HEK293T (cell line): ENCODE measurements at regions not wholly inside any gene's neighbourhood (a gene's known extent, or its start where the extent isn't known, plus 50 kb on each side); places are given as distances from the start of the nearest gene placed in this dataset.

Experiments
- CTCF ChIA-PET: fragments of 350-600 bp; formaldehyde crosslinking; extraction: SDS; loops from one replicate; lab custom pipeline; 2021; ENCODE audit warnings: antibody characterized with exemption, inconsistent platforms; lab: Yijun Ruan, JAX
- POLR2A ChIA-PET: fragments of 350-600 bp; formaldehyde crosslinking; extraction: SDS; loops from one replicate; lab custom pipeline; 2020; ENCODE audit warnings: antibody characterized with exemption, inconsistent platforms; lab: Yijun Ruan, JAX
- DNase-seq: peaks from one replicate; pipeline ENCODE4 v3.0.0; 2012; ENCODE audit warnings: mixed read lengths; ENCODE audit errors: extremely low spot score
- ARNT ChIP-seq: fragments of 450-650 bp; IDR thresholded peaks from 2 replicates; pipeline ENCODE4 v1.6.1; 2017; ENCODE audit warnings: mild to moderate bottlenecking
- BHLHE40 ChIP-seq: fragments of 450-650 bp; IDR thresholded peaks from 2 replicates; pipeline ENCODE4 v1.6.1; 2016; ENCODE audit warnings: mild to moderate bottlenecking, moderate library complexity, borderline replicate concordance
- CTBP1 ChIP-seq: fragments of 450-650 bp; IDR thresholded peaks from 2 replicates; pipeline ENCODE4 v1.6.1; 2016; ENCODE audit warnings: borderline replicate concordance
- ELF4 ChIP-seq: fragments of 450-650 bp; IDR thresholded peaks from 2 replicates; pipeline ENCODE4 v1.6.1; 2017; ENCODE audit warnings: antibody characterized with exemption
- FOXA1 ChIP-seq: fragments of 450-650 bp; IDR thresholded peaks from 2 replicates; pipeline ENCODE4 v1.6.1; 2016; ENCODE audit warnings: mild to moderate bottlenecking
- FOXK2 ChIP-seq: fragments of 450-650 bp; IDR thresholded peaks from 2 replicates; pipeline ENCODE4 v1.6.1; 2016; ENCODE audit warnings: mild to moderate bottlenecking
- FOXM1 ChIP-seq: fragments of 450-650 bp; IDR thresholded peaks from 2 replicates; pipeline ENCODE4 v1.6.1; 2017; ENCODE audit warnings: mild to moderate bottlenecking, borderline replicate concordance
- HDGF ChIP-seq: fragments of 450-650 bp; IDR thresholded peaks from 2 replicates; pipeline ENCODE4 v1.6.1; 2017; ENCODE audit warnings: antibody characterized with exemption, borderline replicate concordance
- L3MBTL2 ChIP-seq: fragments of 450-650 bp; conservative IDR thresholded peaks from 2 replicates; pipeline ENCODE4 v1.6.1; 2016; ENCODE audit warnings: mild to moderate bottlenecking
- LEF1 ChIP-seq: fragments of 450-650 bp; IDR thresholded peaks from 2 replicates; pipeline ENCODE4 v1.6.1; 2017; ENCODE audit warnings: mild to moderate bottlenecking, borderline replicate concordance
- NFRKB ChIP-seq: fragments of 450-650 bp; IDR thresholded peaks from 2 replicates; pipeline ENCODE4 v1.6.1; 2016; ENCODE audit warnings: mild to moderate bottlenecking, moderate library complexity
- SP1 ChIP-seq: fragments of 450-650 bp; IDR thresholded peaks from 2 replicates; pipeline ENCODE4 v1.6.1; 2017
- SUZ12 ChIP-seq: fragments of 450-650 bp; IDR thresholded peaks from 2 replicates; pipeline ENCODE4 v1.6.1; 2016; ENCODE audit warnings: mild to moderate bottlenecking
- TARDBP ChIP-seq: fragments of 450-650 bp; IDR thresholded peaks from 2 replicates; pipeline ENCODE4 v1.6.1; 2016
- ZNF384 ChIP-seq: fragments of 450-650 bp; IDR thresholded peaks from 2 replicates; pipeline ENCODE4 v1.6.1; 2016
- TF ChIP-seq, protein P1 (sequence below): fragments of 450-650 bp; IDR thresholded peaks from 2 replicates; pipeline ENCODE4 v1.6.1; 2016

DNA sequence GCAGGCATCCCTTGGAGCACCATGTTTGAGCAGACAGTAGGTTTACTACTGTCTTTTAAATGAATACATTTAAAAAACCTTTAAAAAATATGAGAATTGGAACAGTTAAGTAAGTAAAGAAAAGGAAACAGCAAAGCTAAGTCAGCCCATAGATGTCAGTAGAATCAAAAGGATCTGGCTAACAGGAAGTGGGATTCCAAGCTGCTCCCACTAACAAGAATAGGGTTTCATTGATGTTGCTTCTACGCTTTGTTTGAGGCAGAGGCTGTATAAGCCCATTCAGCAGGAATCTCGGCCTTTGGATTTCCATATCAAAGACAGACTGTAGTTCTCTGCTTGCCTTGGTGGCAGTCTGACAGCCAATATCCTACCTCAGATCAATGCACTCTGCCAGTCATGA lies 122.9 kb upstream of the ELAC2 start:
- POLR2A ChIA-PET, result interaction anchor here (0.8 kb wide), 1 partner anchor 1086 kb away, joined by 3 read pairs; no protein-coding TSS in a partner anchor
- TF ChIP-seq LEF1 (no peak), ELF4 (no peak), ZNF384 (no peak), CTBP1 (no peak), SUZ12 (no peak), TARDBP (no peak), L3MBTL2 (no peak), BHLHE40 (no peak), HDGF (no peak), FOXA1 (no peak), FOXK2 (no peak), NFRKB (no peak)
- TF ChIP-seq, protein P1, sequence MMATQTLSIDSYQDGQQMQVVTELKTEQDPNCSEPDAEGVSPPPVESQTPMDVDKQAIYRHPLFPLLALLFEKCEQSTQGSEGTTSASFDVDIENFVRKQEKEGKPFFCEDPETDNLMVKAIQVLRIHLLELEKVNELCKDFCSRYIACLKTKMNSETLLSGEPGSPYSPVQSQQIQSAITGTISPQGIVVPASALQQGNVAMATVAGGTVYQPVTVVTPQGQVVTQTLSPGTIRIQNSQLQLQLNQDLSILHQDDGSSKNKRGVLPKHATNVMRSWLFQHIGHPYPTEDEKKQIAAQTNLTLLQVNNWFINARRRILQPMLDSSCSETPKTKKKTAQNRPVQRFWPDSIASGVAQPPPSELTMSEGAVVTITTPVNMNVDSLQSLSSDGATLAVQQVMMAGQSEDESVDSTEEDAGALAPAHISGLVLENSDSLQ, result no peak
- CTCF ChIA-PET, result no interaction called here
- no peak for DNase-seq

DNA sequence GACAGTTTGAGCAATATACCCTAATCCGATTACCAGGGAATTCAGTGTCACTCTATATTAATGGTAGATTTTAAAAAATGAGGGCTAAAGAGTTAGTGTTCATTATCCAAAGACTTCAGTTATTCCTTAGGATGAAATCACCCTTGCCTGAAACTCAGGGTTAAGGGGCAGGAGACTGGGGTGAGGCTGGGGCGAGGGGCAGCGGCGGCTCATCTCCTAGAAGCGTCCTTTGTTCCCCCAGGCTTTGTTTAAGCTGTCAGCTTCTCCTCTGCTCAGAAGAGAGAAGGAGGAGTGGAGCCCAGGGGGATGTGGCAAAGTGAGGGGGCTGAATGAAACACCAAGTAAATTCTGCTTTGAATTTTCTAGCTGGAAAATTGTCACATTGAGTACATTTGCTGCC lies 117.7 kb upstream of the ELAC2 start:
- no peak for DNase-seq
- TF ChIP-seq ELF4, result no peak
- ChIA-PET POLR2A (no interaction called here), CTCF (no interaction called here)

DNA sequence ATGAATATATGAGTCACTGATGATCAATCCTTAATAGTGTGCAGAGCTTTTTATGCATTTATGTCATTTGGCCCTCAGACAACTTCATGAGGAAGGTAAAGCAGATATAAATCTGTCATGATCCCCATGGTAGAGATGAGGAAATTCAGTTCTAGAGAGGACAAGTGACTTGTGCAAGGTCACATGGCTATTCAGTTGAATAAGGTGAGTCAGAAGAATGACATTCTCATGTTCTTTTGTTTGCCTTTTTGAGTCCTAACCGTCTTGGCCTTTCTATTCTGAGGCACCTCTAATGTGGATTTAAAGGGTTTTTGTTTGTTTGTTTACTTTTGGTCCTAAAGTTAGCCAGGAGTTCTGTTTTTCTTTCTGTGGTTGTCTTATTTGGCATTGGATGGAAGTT lies 116.2 kb upstream of the ELAC2 start:
- POLR2A ChIA-PET, result no interaction called here
- TF ChIP-seq ELF4 (no peak), HDGF (no peak), TARDBP (no peak), SP1 (no peak), SUZ12 (no peak), FOXA1 (no peak), ZNF384 (no peak), BHLHE40 (no peak), FOXK2 (no peak), ARNT (no peak), NFRKB (no peak), L3MBTL2 (no peak), LEF1 (no peak), FOXM1 (no peak)
- TF ChIP-seq, protein P1, result no peak
- no peak for DNase-seq
- CTCF ChIA-PET, result no interaction called here

DNA sequence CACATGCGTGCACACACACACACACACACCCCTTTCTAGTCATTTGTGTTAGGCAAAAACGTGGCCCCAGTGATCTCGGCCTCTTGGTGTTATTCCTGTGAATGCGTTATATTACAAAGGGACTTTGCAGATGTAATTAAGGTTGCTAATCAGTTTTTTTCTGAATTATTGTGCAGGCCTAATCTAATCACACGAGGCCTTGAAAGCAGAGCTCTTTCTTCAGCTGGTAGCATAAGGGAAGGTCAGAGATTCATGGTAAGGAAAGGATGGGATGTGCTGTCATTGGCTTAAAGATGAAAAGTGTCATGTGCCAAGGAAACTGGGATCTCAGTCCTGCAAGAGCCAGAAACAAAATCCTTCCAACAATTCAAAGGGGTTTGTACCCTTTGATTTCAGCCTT lies 113.4 kb upstream of the ELAC2 start:
- TF ChIP-seq SP1 (no peak), CTBP1 (no peak), FOXK2 (no peak), BHLHE40 (no peak), FOXA1 (no peak), L3MBTL2 (no peak), ELF4 (no peak), NFRKB (no peak), HDGF (no peak), LEF1 (no peak)
- TF ChIP-seq, protein P1, result no peak
- no peak for DNase-seq
- ChIA-PET CTCF (no interaction called here), POLR2A (no interaction called here)

DNA sequence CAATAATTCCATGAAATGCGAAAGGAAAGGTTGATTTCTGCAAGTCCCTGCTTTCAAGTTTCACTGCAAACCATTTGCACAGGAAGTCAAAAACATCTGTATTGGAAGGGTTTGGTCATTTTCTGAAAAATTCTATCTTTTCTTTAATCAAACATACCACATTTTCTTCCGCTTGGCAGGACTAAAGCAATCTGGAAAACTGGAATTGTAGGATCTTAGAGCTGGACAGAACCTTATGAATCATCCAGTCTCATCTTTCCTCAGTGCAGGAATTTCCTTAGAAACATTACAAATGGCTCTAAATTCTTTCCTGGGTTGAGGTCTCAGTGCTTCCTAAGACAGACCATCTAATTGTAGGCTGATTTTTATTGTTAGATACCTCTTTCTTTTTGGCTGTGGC lies 111.5 kb upstream of the ELAC2 start:
- ChIA-PET POLR2A (no interaction called here), CTCF (no interaction called here)
- TF ChIP-seq L3MBTL2 (no peak), FOXM1 (no peak), TARDBP (no peak), SP1 (no peak), LEF1 (no peak), CTBP1 (no peak), SUZ12 (no peak)
- TF ChIP-seq, protein P1, result no peak
- DNase-seq, result no peak

DNA sequence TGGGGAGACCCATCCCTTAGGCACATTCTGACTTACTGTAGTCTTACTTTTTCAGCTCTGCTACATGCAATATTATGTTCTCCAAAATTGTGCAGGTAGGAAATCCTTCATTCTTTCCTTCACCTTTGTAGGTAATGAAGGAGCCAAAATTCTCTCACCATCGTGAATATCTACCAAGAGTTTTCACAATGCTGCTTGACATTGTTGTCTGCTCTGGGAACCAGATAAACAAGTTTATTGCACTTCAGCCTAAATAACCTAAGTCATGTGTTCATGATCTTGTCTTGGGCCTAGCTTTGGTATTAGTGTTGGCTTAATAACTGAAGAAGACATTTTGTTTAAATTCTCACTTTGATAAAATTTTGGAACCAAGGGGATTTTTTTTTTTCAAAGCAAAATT lies 110.8 kb upstream of the ELAC2 start:
- CTCF ChIA-PET, result no interaction called here
- POLR2A ChIA-PET, result no interaction called here
- DNase-seq, result no peak

More for the DNA sequence above, 110.8 kb upstream of the ELAC2 start:
- TF ChIP-seq FOXM1 (no peak), FOXA1 (no peak), TARDBP (no peak), ZNF384 (no peak)
